ENCODE measurements at regions not wholly inside any gene's neighbourhood (a gene's known extent, or its start where the extent isn't known, plus 50 kb on each side); places are given as distances from the start of the nearest gene placed in this dataset.

DNA sequence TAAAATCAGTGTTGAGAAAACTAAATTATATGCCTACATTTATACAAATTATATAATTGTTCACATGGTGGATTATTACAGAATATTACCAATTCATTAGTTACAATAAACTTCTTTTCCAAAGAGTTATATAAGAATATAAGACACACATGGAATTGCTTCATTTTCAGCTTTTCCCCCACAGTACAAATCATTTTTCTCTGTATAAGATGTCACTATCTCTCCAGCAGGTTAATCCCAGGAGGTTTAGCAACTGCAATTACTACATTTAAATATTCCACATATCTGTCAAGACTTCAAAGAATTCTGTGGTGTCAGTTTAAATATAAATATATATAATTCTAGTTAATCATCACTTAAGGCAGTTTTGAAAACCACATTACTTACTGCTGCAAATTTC, 59.6 kb upstream of the G2E3 start:
- TF ChIP-seq, protein P1, sequence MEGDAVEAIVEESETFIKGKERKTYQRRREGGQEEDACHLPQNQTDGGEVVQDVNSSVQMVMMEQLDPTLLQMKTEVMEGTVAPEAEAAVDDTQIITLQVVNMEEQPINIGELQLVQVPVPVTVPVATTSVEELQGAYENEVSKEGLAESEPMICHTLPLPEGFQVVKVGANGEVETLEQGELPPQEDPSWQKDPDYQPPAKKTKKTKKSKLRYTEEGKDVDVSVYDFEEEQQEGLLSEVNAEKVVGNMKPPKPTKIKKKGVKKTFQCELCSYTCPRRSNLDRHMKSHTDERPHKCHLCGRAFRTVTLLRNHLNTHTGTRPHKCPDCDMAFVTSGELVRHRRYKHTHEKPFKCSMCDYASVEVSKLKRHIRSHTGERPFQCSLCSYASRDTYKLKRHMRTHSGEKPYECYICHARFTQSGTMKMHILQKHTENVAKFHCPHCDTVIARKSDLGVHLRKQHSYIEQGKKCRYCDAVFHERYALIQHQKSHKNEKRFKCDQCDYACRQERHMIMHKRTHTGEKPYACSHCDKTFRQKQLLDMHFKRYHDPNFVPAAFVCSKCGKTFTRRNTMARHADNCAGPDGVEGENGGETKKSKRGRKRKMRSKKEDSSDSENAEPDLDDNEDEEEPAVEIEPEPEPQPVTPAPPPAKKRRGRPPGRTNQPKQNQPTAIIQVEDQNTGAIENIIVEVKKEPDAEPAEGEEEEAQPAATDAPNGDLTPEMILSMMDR (IDR thresholded peaks at IDR 0.05), result no peak
- TF ChIP-seq POLR2AphosphoS5 (IDR thresholded peaks at IDR 0.05), result no peak
- TF ChIP-seq POLR2A (IDR thresholded peaks at IDR 0.05), result no peak
- no peak for TF ChIP-seq EP300 (IDR thresholded peaks at IDR 0.05)

Measured in upper lobe of left lung (tissue), 4 donors.